GM12878 (cell line): ENCODE measurements at regions not wholly inside any gene's neighbourhood (a gene's known extent, or its start where the extent isn't known, plus 50 kb on each side); places are given as distances from the start of the nearest gene placed in this dataset.

ENCODE experiments used
- ATAC-seq: fragments of 200-7000 bp; cut with Tn5 transposase; 3 replicates; pipeline ENCODE4 v1.9.1; 2020; ENCODE audit warnings: mild to moderate bottlenecking, moderate library complexity
- BruUV-seq: library from RNA; stranded (reverse); fragments of 400-500 nt; replicated peaks from 2 replicates; lab custom pipeline; 2021; lab: Mats Ljungman, UMichigan
- CTCF ChIA-PET: fragments of 300-600 bp; sonication (Branson Sonifier 250); formaldehyde crosslinking; extraction: SDS; loops from one replicate; lab custom pipeline; 2021; ENCODE audit warnings: inconsistent platforms; lab: Yijun Ruan, JAX
- POLR2A ChIA-PET: fragments of 350-600 bp; formaldehyde crosslinking; extraction: SDS; loops from one replicate; lab custom pipeline; 2021; ENCODE audit warnings: inconsistent platforms; lab: Charles Lee
- RAD21 ChIA-PET: fragments of 300-600 bp; sonication (Branson Sonifier 250); formaldehyde crosslinking; loops from one replicate; lab custom pipeline; 2023; ENCODE audit warnings: antibody characterized with exemption; ENCODE audit not compliant: unreplicated experiment; lab: Charles Lee
- SMC1A ChIA-PET: fragments of 300-600 bp; sonication (Branson Sonifier 250); formaldehyde crosslinking; loops from one replicate; lab custom pipeline; 2023; ENCODE audit not compliant: unreplicated experiment, uncharacterized antibody; lab: Charles Lee
- DNase-seq: peaks from one replicate; pipeline ENCODE4 v3.0.0-alpha.2; 2011; ENCODE audit warnings: low read depth, low spot score
- FAIRE-seq: peaks from 3 replicates; lab custom pipeline; 2011; peaks lifted over from hg19 to GRCh38; lab: Jason Lieb, UNC
- H2AFZ ChIP-seq: 2 replicates; pipeline ENCODE4 v1.6.0; 2011; ENCODE audit warnings: low read depth, low read length, control low read depth; ENCODE audit not compliant: control insufficient read depth
- H3K27ac ChIP-seq: 2 replicates; pipeline ENCODE4 v1.5.1; 2011; ENCODE audit warnings: control low read depth; ENCODE audit not compliant: control insufficient read depth, insufficient read depth
- H3K27me3 ChIP-seq, 2 experiments: replicated peaks in 1 of 2; 2 replicates each; pipeline versions ENCODE4 v1.6.0 to v1.6.1; 2011; ENCODE audit warnings: low read length in 1 of 2; ENCODE audit not compliant: control insufficient read depth in 2 of 2, insufficient read depth in 2 of 2
- H3K36me3 ChIP-seq, 2 experiments: 2 replicates each; pipeline ENCODE4 v1.5.1; 2011; ENCODE audit warnings: low read length in 1 of 2; ENCODE audit not compliant: control insufficient read depth in 2 of 2, insufficient read depth in 2 of 2
- H3K4me1 ChIP-seq: 2 replicates; pipeline ENCODE4 v1.6.1; 2011; ENCODE audit warnings: mild to moderate bottlenecking, low read length, moderate library complexity, mixed read lengths; ENCODE audit not compliant: control insufficient read depth, insufficient read depth
- H3K4me2 ChIP-seq: 2 replicates; pipeline ENCODE4 v1.6.0; 2011; ENCODE audit warnings: control low read depth; ENCODE audit not compliant: control insufficient read depth, insufficient read depth
- H3K4me3 ChIP-seq: fragments of 200-600 bp; sonication (generic); 2 replicates; pipeline ENCODE4 v1.5.1; 2016
- H3K79me2 ChIP-seq: 2 replicates; pipeline ENCODE4 v1.6.0; 2011; ENCODE audit warnings: low read length; ENCODE audit not compliant: control insufficient read depth, insufficient read depth
- H3K9ac ChIP-seq: 2 replicates; pipeline ENCODE4 v1.8.0; 2011; ENCODE audit warnings: low read length, control low read depth, mixed read lengths; ENCODE audit not compliant: control insufficient read depth, insufficient read depth
- H3K9me3 ChIP-seq: replicated peaks from 3 replicates; pipeline ENCODE4 v1.5.1; 2011; ENCODE audit warnings: mild to moderate bottlenecking, low read length; ENCODE audit not compliant: control insufficient read depth, insufficient read depth
- H4K20me1 ChIP-seq: 2 replicates; pipeline ENCODE4 v1.6.0; 2011; ENCODE audit not compliant: control insufficient read depth, insufficient read depth
- ATF2 ChIP-seq: IDR thresholded peaks from 2 replicates; pipeline ENCODE4 v1.6.1; 2012; ENCODE audit warnings: low read length, inconsistent platforms
- ATF7 ChIP-seq: fragments of 450-650 bp; IDR thresholded peaks from 2 replicates; pipeline ENCODE4 v1.6.1; 2016; ENCODE audit warnings: low read depth, mild to moderate bottlenecking
- CREB1 ChIP-seq: IDR thresholded peaks from 2 replicates; pipeline ENCODE4 v1.6.1; 2012; ENCODE audit warnings: low read depth, mild to moderate bottlenecking, inconsistent platforms
- JUND ChIP-seq: IDR thresholded peaks from 2 replicates; pipeline ENCODE4 v1.6.1; 2012; ENCODE audit warnings: low read depth, mild to moderate bottlenecking, low read length, improper control_type of control experiment, moderate library complexity
- MEF2A ChIP-seq: IDR thresholded peaks from 2 replicates; pipeline ENCODE4 v1.6.1; 2011; ENCODE audit warnings: low read depth, mild to moderate bottlenecking, low read length, moderate library complexity; ENCODE audit not compliant: insufficient read depth
- NFXL1 ChIP-seq: fragments of 450-650 bp; IDR thresholded peaks from 2 replicates; pipeline ENCODE4 v1.6.1; 2017; ENCODE audit warnings: antibody characterized with exemption, mild to moderate bottlenecking, borderline replicate concordance
- NFYB ChIP-seq: IDR thresholded peaks from 2 replicates; pipeline ENCODE4 v1.6.1; 2011; ENCODE audit warnings: low read depth, mild to moderate bottlenecking, low read length, improper control_type of control experiment, moderate library complexity; ENCODE audit not compliant: insufficient read depth
- NR2F1 ChIP-seq: fragments of 450-650 bp; conservative IDR thresholded peaks from 2 replicates; pipeline ENCODE4 v1.6.1; 2017; ENCODE audit warnings: mild to moderate bottlenecking
- PAX5 ChIP-seq: IDR thresholded peaks from 2 replicates; pipeline ENCODE4 v1.6.1; 2011; ENCODE audit warnings: low read depth, low read length, borderline replicate concordance
- RELB ChIP-seq: fragments of 450-650 bp; IDR thresholded peaks from 2 replicates; pipeline ENCODE4 v1.6.1; 2017; ENCODE audit warnings: low read depth, mild to moderate bottlenecking, moderate library complexity
- SMC3 ChIP-seq: IDR thresholded peaks from 2 replicates; pipeline ENCODE4 v1.6.1; 2011; ENCODE audit warnings: low read length, improper control_type of control experiment, borderline replicate concordance
- STAT1 ChIP-seq: fragments of 450-650 bp; conservative IDR thresholded peaks from 2 replicates; pipeline ENCODE4 v1.6.1; 2014; ENCODE audit warnings: antibody characterized with exemption, mild to moderate bottlenecking
- STAT3 ChIP-seq: IDR thresholded peaks from 2 replicates; pipeline ENCODE4 v1.6.1; 2011; ENCODE audit warnings: low read depth, low read length, improper control_type of control experiment
- SUZ12 ChIP-seq: fragments of 200-600 bp; sonication (generic); IDR thresholded peaks from one replicate; pipeline ENCODE4 v1.6.1; 2018; ENCODE audit warnings: antibody characterized with exemption, mild to moderate bottlenecking; ENCODE audit not compliant: unreplicated experiment
- in situ Hi-C: fragments of 300-500 bp; cut with MboI; formaldehyde crosslinking; loops from 9 replicates; pipeline ENCODE4 v1.14.3; 2018; ENCODE audit warnings: mixed read lengths
- intact Hi-C: fragments of 100-400 bp; cut with micrococcal nuclease; formaldehyde crosslinking; loops from one replicate; pipeline ENCODE4 v1.14.2; 2022; ENCODE audit not compliant: unreplicated experiment
- TF ChIP-seq, protein P1 (sequence below): IDR thresholded peaks from 2 replicates; pipeline ENCODE4 v1.6.1; 2012; ENCODE audit warnings: mild to moderate bottlenecking, low read depth, low read length

DNA sequence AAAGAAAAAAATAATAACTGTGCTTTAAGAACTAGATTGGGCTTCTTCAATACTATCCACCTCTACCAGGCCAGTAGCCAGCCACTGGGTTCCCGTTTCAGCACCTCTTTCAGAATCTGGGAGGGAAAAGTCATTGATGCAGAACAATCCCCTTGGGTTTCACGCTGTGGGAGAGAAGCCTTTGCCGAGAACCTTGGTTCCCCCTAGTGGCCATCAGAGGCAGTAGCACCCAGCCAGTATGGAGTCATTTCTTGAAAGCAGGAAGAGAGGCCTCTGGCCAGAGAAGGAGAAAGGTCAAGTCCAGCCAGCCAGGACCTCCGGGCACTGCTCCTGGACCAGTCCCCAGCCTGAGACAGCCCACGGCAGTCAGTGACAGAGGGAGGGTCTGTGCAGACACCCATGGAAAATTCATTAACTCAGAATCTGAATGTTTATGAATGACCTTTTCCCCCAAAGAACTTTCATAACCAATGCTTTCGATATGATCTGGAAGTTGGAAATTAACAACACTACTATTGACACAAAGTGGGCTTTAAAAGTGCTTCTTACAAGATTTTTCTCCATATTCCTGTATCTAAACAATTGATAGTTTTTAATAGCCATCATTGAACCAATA lies 51.2 kb upstream of the CDH5 start (continued):
- TF ChIP-seq PAX5 = peak; percentile 84
- TF ChIP-seq NR2F1 = peak; percentile 69
- TF ChIP-seq MEF2A = no peak
- peak; percentile 53; the same call in 1 of the 2 replicates for TF ChIP-seq SMC3

- POLR2A ChIA-PET = no interaction called here
- H3K4me3 ChIP-seq = no peak overlapping the region
- DNase-seq = no peak
- TF ChIP-seq SUZ12 = no peak
- TF ChIP-seq NFXL1 = no peak
- no peak for TF ChIP-seq RELB
- no peak for TF ChIP-seq JUND
- no peak for TF ChIP-seq STAT3
- TF ChIP-seq NFYB = no peak
- TF ChIP-seq STAT1 = no peak
- TF ChIP-seq CREB1 = no peak
- TF ChIP-seq, protein P1, sequence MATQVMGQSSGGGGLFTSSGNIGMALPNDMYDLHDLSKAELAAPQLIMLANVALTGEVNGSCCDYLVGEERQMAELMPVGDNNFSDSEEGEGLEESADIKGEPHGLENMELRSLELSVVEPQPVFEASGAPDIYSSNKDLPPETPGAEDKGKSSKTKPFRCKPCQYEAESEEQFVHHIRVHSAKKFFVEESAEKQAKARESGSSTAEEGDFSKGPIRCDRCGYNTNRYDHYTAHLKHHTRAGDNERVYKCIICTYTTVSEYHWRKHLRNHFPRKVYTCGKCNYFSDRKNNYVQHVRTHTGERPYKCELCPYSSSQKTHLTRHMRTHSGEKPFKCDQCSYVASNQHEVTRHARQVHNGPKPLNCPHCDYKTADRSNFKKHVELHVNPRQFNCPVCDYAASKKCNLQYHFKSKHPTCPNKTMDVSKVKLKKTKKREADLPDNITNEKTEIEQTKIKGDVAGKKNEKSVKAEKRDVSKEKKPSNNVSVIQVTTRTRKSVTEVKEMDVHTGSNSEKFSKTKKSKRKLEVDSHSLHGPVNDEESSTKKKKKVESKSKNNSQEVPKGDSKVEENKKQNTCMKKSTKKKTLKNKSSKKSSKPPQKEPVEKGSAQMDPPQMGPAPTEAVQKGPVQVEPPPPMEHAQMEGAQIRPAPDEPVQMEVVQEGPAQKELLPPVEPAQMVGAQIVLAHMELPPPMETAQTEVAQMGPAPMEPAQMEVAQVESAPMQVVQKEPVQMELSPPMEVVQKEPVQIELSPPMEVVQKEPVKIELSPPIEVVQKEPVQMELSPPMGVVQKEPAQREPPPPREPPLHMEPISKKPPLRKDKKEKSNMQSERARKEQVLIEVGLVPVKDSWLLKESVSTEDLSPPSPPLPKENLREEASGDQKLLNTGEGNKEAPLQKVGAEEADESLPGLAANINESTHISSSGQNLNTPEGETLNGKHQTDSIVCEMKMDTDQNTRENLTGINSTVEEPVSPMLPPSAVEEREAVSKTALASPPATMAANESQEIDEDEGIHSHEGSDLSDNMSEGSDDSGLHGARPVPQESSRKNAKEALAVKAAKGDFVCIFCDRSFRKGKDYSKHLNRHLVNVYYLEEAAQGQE = no peak
- TF ChIP-seq ATF7 = no peak
- no peak for TF ChIP-seq ATF2
Measured at GRCh38 chr16:66311306-66311705, 55.2 kb upstream of the CDH5 start.

More at GRCh38 chr16:66311306-66311705, 55.2 kb upstream of the CDH5 start:
- H3K79me2 ChIP-seq = no peaks in the 10 kb centered on the region
- H2AFZ ChIP-seq = no peak overlapping the region
- H4K20me1 ChIP-seq = no peaks in the 10 kb centered on the region
- intact Hi-C loops (no loop called here), in situ Hi-C loops (no loop called here)
- ATAC-seq (no peak), FAIRE-seq (no peak)
- ChIA-PET SMC1A (no interaction called here), CTCF (no interaction called here), RAD21 (no interaction called here)
- no peak overlapping the region for H3K4me2 ChIP-seq
- no peak overlapping the region for H3K27ac ChIP-seq
- no peaks in the 10 kb centered on the region for H3K9me3 ChIP-seq
- H3K36me3 ChIP-seq = no peaks in the 10 kb centered on the region
- no TSS peak for BruUV-seq
- H3K27me3 ChIP-seq = peaks cover 3 to 4% of the 10 kb centered on the region in 2 experiments; a peak in 3 of 4 replicates
- no peaks in the 10 kb centered on the region for H3K4me1 ChIP-seq
- H3K9ac ChIP-seq = no peak overlapping the region
